Panc1 (cell line): ENCODE measurements at regions not wholly inside any gene's neighbourhood (a gene's known extent, or its start where the extent isn't known, plus 50 kb on each side); places are given as distances from the start of the nearest gene placed in this dataset.

ENCODE experiments used
- CTCF ChIP-seq: fragments of 450-650 bp; IDR thresholded peaks from 2 replicates; pipeline ENCODE4 v1.5.1; 2017; ENCODE audit warnings: mild to moderate bottlenecking
- POLR2AphosphoS5 ChIP-seq: IDR thresholded peaks from 2 replicates; pipeline ENCODE4 v1.6.1; 2012; ENCODE audit warnings: mild to moderate bottlenecking, low read depth, low read length, moderate library complexity
- REST ChIP-seq, 2 experiments: IDR thresholded peaks; 2 replicates each; pipeline ENCODE4 v1.6.1; 2011 to 2012; ENCODE audit warnings: low read depth in 2 of 2, control low read depth in 1 of 2, low read length in 1 of 2, mild to moderate bottlenecking in 1 of 2, moderate library complexity in 1 of 2; ENCODE audit not compliant: insufficient read depth in 1 of 2
- SIN3A ChIP-seq: IDR thresholded peaks from 2 replicates; pipeline ENCODE4 v1.6.1; 2012; ENCODE audit warnings: low read depth, mild to moderate bottlenecking, low read length, moderate library complexity, borderline replicate concordance; ENCODE audit not compliant: insufficient read depth
- TCF7L2 ChIP-seq: IDR thresholded peaks from 2 replicates; pipeline ENCODE4 v1.6.1; 2011; ENCODE audit warnings: mild to moderate bottlenecking, low read depth, low read length, inconsistent platforms

GRCh38 chr10:120782336-120782735, 68.8 kb upstream of the WDR11 start:
- TF ChIP-seq CTCF (no peak), POLR2AphosphoS5 (no peak), REST (IDR thresholded peaks at IDR 0.05; ENCODE audit: insufficient read depth in 1 of 2, low read depth in 2 of 2, low read length in 1 of 2) (no peak), TCF7L2 (no peak), SIN3A (no peak)
